ENCODE measurements at regions not wholly inside any gene's neighbourhood (a gene's known extent, or its start where the extent isn't known, plus 50 kb on each side); places are given as distances from the start of the nearest gene placed in this dataset.
"Not testable (repeated sequence)": the region's sequence is repeated elsewhere in the genome, so short reads cannot be mapped to it uniquely, and the experiment has no call there.

- DNase-seq: no peak
These were observed 181.2 kb upstream of the MME start for GRCh38 chr3:154898916-154899315.

- no peak for DNase-seq
These were observed 181.7 kb upstream of the MME start for GRCh38 chr3:154898443-154898842.

- no peak for DNase-seq
These were observed 186.3 kb upstream of the MME start for GRCh38 chr3:154893813-154894212.

- DNase-seq: no peak
These were observed 190.9 kb upstream of the MME start for GRCh38 chr3:154889227-154889634.

GRCh38 chr3:154887869-154888268 is 192.2 kb upstream of the MME start:
- no peak for DNase-seq

GRCh38 chr3:154886437-154886836 is 193.7 kb upstream of the MME start:
- DNase-seq: no peak

- no peak for DNase-seq
These were observed 194.7 kb upstream of the MME start for GRCh38 chr3:154885418-154885817.

- DNase-seq: no peak
These were observed 195.2 kb upstream of the MME start for GRCh38 chr3:154884952-154885351.

GRCh38 chr3:154875142-154875541 is 205.0 kb upstream of the MME start:
- no peak for DNase-seq

GRCh38 chr3:154872696-154873095 is 207.4 kb upstream of the MME start:
- DNase-seq: no peak

GRCh38 chr3:154872074-154872473 is 208.0 kb upstream of the MME start:
- DNase-seq: no peak

- DNase-seq: no peak
These were observed 215.2 kb upstream of the MME start for GRCh38 chr3:154864947-154865346.

GRCh38 chr3:154862265-154862664 is 217.9 kb upstream of the MME start:
- DNase-seq: no peak

GRCh38 chr3:154852998-154853397 is 227.1 kb upstream of the MME start:
- not testable (repeated sequence) for DNase-seq

- peak; percentile 31 for DNase-seq
These were observed 227.6 kb upstream of the MME start for GRCh38 chr3:154852515-154852914.

GRCh38 chr3:154851644-154852043 is 228.5 kb upstream of the MME start:
- peak; percentile 9 for DNase-seq

- DNase-seq: no peak
These were observed 229.2 kb upstream of the MME start for GRCh38 chr3:154850921-154851320.

- DNase-seq: no peak
These were observed 230.7 kb upstream of the MME start for GRCh38 chr3:154849408-154849807.

- DNase-seq: no peak
These were observed 235.3 kb upstream of the MME start for GRCh38 chr3:154844863-154845262.

GRCh38 chr3:154843647-154844046 is 236.5 kb upstream of the MME start:
- no peak for DNase-seq

GRCh38 chr3:154842536-154842935 is 237.6 kb upstream of the MME start:
- DNase-seq: no peak

GRCh38 chr3:154835639-154836038 is 244.5 kb upstream of the MME start:
- DNase-seq: no peak

GRCh38 chr3:154834831-154835230 is 245.3 kb upstream of the MME start:
- DNase-seq: not testable (repeated sequence)

- DNase-seq: no peak
These were observed 250.2 kb upstream of the MME start for GRCh38 chr3:154829929-154830328.

- peak; percentile 2 for DNase-seq
These were observed 260.6 kb upstream of the MME start for GRCh38 chr3:154819491-154819890.

- peak; percentile 3 for DNase-seq
These were observed 261.4 kb upstream of the MME start for GRCh38 chr3:154818676-154819255.
